K562 (cell line): ENCODE measurements at regions not wholly inside any gene's neighbourhood (a gene's known extent, or its start where the extent isn't known, plus 50 kb on each side); places are given as distances from the start of the nearest gene placed in this dataset.

Experiments used
- ATAC-seq: fragments of 200-7000 bp; cut with Tn5 transposase; 3 replicates; pipeline ENCODE4 v1.9.1; 2020; ENCODE audit warnings: moderate library complexity
- BruUV-seq: library from RNA; stranded (reverse); fragments of 400-500 nt; replicated peaks from 2 replicates; lab custom pipeline; 2021; lab: Mats Ljungman, UMichigan
- CTCF ChIA-PET: fragments of 300-600 bp; formaldehyde crosslinking; extraction: SDS; loops from one replicate; lab custom pipeline; 2021; ENCODE audit warnings: low intra/inter-chr PET ratio; lab: Yijun Ruan, JAX
- POLR2A ChIA-PET: fragments of 300-600, 350-650 bp; sonication (Branson Sonifier 250); formaldehyde crosslinking; extraction: SDS; loops from one replicate; lab custom pipeline; 2021; ENCODE audit warnings: antibody characterized with exemption, inconsistent platforms; lab: Yijun Ruan, JAX
- DNase-seq, 4 experiments: peaks; one replicate each; pipeline versions ENCODE4 v3.0.0 to v3.0.0-alpha.2; 2011 to 2018; ENCODE audit warnings: low spot score in 3 of 4, mixed read lengths in 3 of 4; ENCODE audit errors: extremely low read depth in 1 of 4
- FAIRE-seq: peaks from 2 replicates; lab custom pipeline; 2011; peaks lifted over from hg19 to GRCh38; lab: Jason Lieb, UNC
- H2AFZ ChIP-seq: 2 replicates; pipeline ENCODE4 v1.6.0; 2011; ENCODE audit warnings: low read depth, low read length, control low read depth, inconsistent platforms
- H3K27ac ChIP-seq: fragments of 200-600 bp; 3 replicates; pipeline ENCODE4 v1.8.0; 2011; ENCODE audit warnings: low read depth, mild to moderate bottlenecking, control low read depth, inconsistent platforms, low read length, moderate library complexity, mixed read lengths; ENCODE audit errors: extremely low read depth
- H3K27me3 ChIP-seq, 2 experiments: fragments of 300-600 bp in 1 of 2; 2 replicates in 1 of 2; 3 replicates in 1 of 2; pipeline versions ENCODE4 v1.6.0 to v1.8.0; 2011; ENCODE audit warnings: inconsistent platforms in 2 of 2, low read length in 2 of 2, mild to moderate bottlenecking in 1 of 2, mixed read lengths in 1 of 2, moderate library complexity in 1 of 2; ENCODE audit not compliant: control insufficient read depth in 2 of 2, insufficient read depth in 2 of 2
- H3K36me3 ChIP-seq: fragments of 300-600 bp; 3 replicates; pipeline ENCODE4 v1.8.0; 2011; ENCODE audit warnings: mild to moderate bottlenecking, low read length, inconsistent platforms; ENCODE audit not compliant: control insufficient read depth, insufficient read depth
- H3K4me1 ChIP-seq, 2 experiments: fragments of 200-600 bp in 1 of 2; replicated peaks in 1 of 2; 2 replicates in 1 of 2; 3 replicates in 1 of 2; pipeline versions ENCODE4 v1.5.1 to v1.8.0; 2011; ENCODE audit warnings: inconsistent platforms in 2 of 2, low read length in 2 of 2, mild to moderate bottlenecking in 1 of 2, mixed read lengths in 1 of 2, moderate library complexity in 1 of 2; ENCODE audit not compliant: control insufficient read depth in 2 of 2, insufficient read depth in 2 of 2
- H3K4me2 ChIP-seq: 2 replicates; pipeline ENCODE4 v1.6.1; 2011; ENCODE audit warnings: low read length, control low read depth, inconsistent platforms, mixed read lengths; ENCODE audit not compliant: insufficient read depth
- H3K4me3 ChIP-seq: fragments of 200-600 bp; sonication (generic), shearing (Covaris generic); 2 replicates; pipeline ENCODE4 v1.5.1; 2016; ENCODE audit warnings: control low read depth, inconsistent platforms
- H3K79me2 ChIP-seq: fragments of 200-600 bp; 3 replicates; pipeline ENCODE4 v1.8.0; 2011; ENCODE audit warnings: low read length, inconsistent platforms; ENCODE audit not compliant: control insufficient read depth, insufficient read depth
- H3K9ac ChIP-seq, 2 experiments: 2 replicates each; pipeline versions ENCODE4 v1.6.0 to v1.6.1; 2011; ENCODE audit warnings: low read depth in 2 of 2, low read length in 2 of 2, control low read depth in 1 of 2, inconsistent platforms in 1 of 2, mild to moderate bottlenecking in 1 of 2, mixed read lengths in 1 of 2; ENCODE audit not compliant: insufficient read depth in 1 of 2
- H3K9me1 ChIP-seq: one replicate; pipeline ENCODE4 v1.6.0; 2011; ENCODE audit warnings: inconsistent platforms, mild to moderate bottlenecking, low read length, moderate library complexity; ENCODE audit not compliant: control insufficient read depth, insufficient read depth
- H3K9me3 ChIP-seq: replicated peaks from 2 replicates; pipeline ENCODE4 v1.5.1; 2011; ENCODE audit warnings: low read depth, low read length, inconsistent platforms; ENCODE audit not compliant: control insufficient read depth, insufficient read depth
- H4K20me1 ChIP-seq: replicated peaks from 2 replicates; pipeline ENCODE4 v1.6.1; 2011; ENCODE audit warnings: low read length, inconsistent platforms, mixed read lengths; ENCODE audit not compliant: control insufficient read depth, insufficient read depth
- NR1H2 ChIP-seq: sonication (generic); formaldehyde crosslinking; IDR thresholded peaks from 2 replicates; pipeline ENCODE4 v1.4.0; 2020; ENCODE audit warnings: mild to moderate bottlenecking, missing genetic modification reagents
- SIN3A ChIP-seq, 2 experiments: fragments of 150-350 bp in 1 of 2; IDR thresholded peaks; 2 replicates each; pipeline ENCODE4 v1.6.1; 2011 to 2016; ENCODE audit warnings: borderline replicate concordance in 2 of 2, low read depth in 2 of 2, low read length in 2 of 2, mild to moderate bottlenecking in 2 of 2, moderate library complexity in 2 of 2; ENCODE audit not compliant: control insufficient read depth in 1 of 2
- WGBS: fragments of 100-300 bp; shearing (Covaris generic); methylation state at CpG from one replicate; pipeline ENCODE4 v1.1.6; 2016; ENCODE audit warnings: low coverage, mixed read lengths; ENCODE audit not compliant: insufficient coverage; ENCODE audit errors: missing lambda C conversion rate; 5-methylcytosine and 5-hydroxymethylcytosine counted together
- in situ Hi-C: fragments of 300-500 bp; cut with MboI; formaldehyde crosslinking; loops from 4 replicates; pipeline ENCODE4 v1.15.0; 2018; ENCODE audit warnings: inconsistent platforms, mixed read lengths
- intact Hi-C: fragments of 100-400 bp; cut with micrococcal nuclease; formaldehyde crosslinking; loops from 2 replicates; pipeline ENCODE4 v1.14.2; 2022
- TF ChIP-seq, protein P1 (sequence below): fragments of 450-650 bp; conservative IDR thresholded peaks from 2 replicates; pipeline ENCODE4 v1.6.1; 2016; ENCODE audit warnings: missing genetic modification characterization, low read depth, mild to moderate bottlenecking, control low read depth, missing compliant biosample characterization
- TF ChIP-seq, protein P2 (sequence below): fragments of 250-450 bp; sonication (Bioruptor Pico); IDR thresholded peaks from 2 replicates; pipeline ENCODE4 v1.5.0; 2021; ENCODE audit warnings: mild to moderate bottlenecking, borderline replicate concordance

DNA sequence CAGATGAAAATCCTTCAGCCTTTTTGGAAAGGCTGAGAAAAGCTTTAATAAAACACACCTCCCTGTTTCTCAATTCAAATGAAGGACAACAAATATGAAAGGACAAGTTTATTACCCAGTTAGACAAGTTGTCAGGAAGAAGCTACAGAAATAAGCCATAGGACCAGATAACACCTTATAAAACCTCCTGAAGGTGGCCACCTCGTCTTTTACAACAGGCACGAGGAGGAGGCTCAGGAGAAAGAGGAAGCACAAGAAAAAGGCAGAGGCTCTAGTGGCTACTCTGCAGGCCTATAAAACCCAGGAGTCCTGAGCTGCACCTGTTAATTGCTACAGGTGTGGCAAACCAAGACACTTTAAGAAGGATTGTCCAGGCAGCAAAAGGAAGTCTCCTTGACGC lies 352.1 kb upstream of the CDH18 start:
- no peaks in the 10 kb centered on the region for H3K9me1 ChIP-seq
- H3K4me3 ChIP-seq = no peak overlapping the region
- H3K27ac ChIP-seq = no peak overlapping the region
- FAIRE-seq (no peak), ATAC-seq (no peak), DNase-seq (no peak)
- no peaks in the 10 kb centered on the region for H3K36me3 ChIP-seq
- no peaks in the 10 kb centered on the region for H3K4me1 ChIP-seq
- in situ Hi-C loops = no loop called here
- no TSS peak for BruUV-seq
- H3K9me3 ChIP-seq = no peaks in the 10 kb centered on the region
- POLR2A ChIA-PET = interaction anchor here (0.7 kb wide), 1 partner anchor 347 kb away, joined by 3 read pairs; no protein-coding TSS in a partner anchor
- H3K79me2 ChIP-seq = no peaks in the 10 kb centered on the region
- WGBS = 0% methylated on average over 3 of the region's 3 CpGs
- H3K27me3 ChIP-seq = no peaks in the 10 kb centered on the region
- no peak overlapping the region for H3K9ac ChIP-seq
- CTCF ChIA-PET = no interaction called here
- no peaks in the 10 kb centered on the region for H4K20me1 ChIP-seq
- intact Hi-C loops = no loop called here
- no peak overlapping the region for H2AFZ ChIP-seq
- TF ChIP-seq, protein P1, sequence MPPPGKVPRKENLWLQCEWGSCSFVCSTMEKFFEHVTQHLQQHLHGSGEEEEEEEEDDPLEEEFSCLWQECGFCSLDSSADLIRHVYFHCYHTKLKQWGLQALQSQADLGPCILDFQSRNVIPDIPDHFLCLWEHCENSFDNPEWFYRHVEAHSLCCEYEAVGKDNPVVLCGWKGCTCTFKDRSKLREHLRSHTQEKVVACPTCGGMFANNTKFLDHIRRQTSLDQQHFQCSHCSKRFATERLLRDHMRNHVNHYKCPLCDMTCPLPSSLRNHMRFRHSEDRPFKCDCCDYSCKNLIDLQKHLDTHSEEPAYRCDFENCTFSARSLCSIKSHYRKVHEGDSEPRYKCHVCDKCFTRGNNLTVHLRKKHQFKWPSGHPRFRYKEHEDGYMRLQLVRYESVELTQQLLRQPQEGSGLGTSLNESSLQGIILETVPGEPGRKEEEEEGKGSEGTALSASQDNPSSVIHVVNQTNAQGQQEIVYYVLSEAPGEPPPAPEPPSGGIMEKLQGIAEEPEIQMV (tag) = no peak
- TF ChIP-seq, protein P2, sequence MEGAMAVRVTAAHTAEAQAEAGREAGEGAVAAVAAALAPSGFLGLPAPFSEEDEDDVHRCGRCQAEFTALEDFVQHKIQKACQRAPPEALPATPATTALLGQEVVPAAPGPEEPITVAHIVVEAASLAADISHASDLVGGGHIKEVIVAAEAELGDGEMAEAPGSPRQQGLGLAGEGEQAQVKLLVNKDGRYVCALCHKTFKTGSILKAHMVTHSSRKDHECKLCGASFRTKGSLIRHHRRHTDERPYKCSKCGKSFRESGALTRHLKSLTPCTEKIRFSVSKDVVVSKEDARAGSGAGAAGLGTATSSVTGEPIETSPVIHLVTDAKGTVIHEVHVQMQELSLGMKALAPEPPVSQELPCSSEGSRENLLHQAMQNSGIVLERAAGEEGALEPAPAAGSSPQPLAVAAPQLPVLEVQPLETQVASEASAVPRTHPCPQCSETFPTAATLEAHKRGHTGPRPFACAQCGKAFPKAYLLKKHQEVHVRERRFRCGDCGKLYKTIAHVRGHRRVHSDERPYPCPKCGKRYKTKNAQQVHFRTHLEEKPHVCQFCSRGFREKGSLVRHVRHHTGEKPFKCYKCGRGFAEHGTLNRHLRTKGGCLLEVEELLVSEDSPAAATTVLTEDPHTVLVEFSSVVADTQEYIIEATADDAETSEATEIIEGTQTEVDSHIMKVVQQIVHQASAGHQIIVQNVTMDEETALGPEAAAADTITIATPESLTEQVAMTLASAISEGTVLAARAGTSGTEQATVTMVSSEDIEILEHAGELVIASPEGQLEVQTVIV = no peak
- TF ChIP-seq NR1H2 (no peak), SIN3A (IDR thresholded peaks at IDR 0.05; ENCODE audit: borderline replicate concordance in 2 of 2, control insufficient read depth in 1 of 2, low read depth in 2 of 2, low read length in 2 of 2) (no peak)
- no peak overlapping the region for H3K4me2 ChIP-seq
